ENCODE measurements at regions not wholly inside any gene's neighbourhood (a gene's known extent, or its start where the extent isn't known, plus 50 kb on each side); places are given as distances from the start of the nearest gene placed in this dataset.

DNA sequence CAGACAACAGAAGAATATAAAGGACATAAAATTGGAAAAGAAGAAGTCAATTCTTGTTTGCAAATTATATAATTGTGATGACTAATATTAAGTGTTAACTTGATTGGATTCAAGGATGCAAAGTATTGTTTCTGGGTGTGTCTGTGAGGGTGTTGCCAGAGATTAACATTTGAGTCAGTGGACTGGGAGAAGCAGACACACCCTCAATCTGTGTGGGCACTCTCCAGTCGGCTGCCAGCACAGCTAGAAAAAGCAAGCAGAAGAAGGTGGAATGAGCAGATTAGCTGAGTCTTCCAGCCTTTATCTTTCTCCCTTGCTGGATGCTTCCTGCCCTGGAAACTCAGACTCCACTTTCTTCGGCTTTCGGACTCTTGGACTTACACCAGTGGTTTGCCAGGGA lies 51.7 kb downstream of the UBE2NL start:
- intact Hi-C loops (cut with DNase I), result no loop called here
- DNase-seq, result no peak
- Histone ChIP-seq H3K27me3 (ENCODE audit: insufficient read depth in 3 of 3, low read length in 2 of 3) (no peaks in the 10 kb centered on the region), H3K4me1 (no peaks in the 10 kb centered on the region), H3K9me3 (no peaks in the 10 kb centered on the region), H3K4me3 (no peak overlapping the region), H3K27ac (no peak overlapping the region), H3K36me3 (ENCODE audit: insufficient read depth in 1 of 2, low read depth in 1 of 2) (no peaks in the 10 kb centered on the region)
- WGBS, 3 donors, result 62 to 74% (median 71%) methylated on average over 3 of the region's 3 CpGs
- no peak for ATAC-seq
- TF ChIP-seq CTCF (IDR thresholded peaks at IDR 0.05), result no peak

GRCh38 chrX:143940119-143940518 lies 56.2 kb downstream of the UBE2NL start:
- intact Hi-C loops (cut with DNase I), result no loop called here
- Histone ChIP-seq H3K4me1 (no peaks in the 10 kb centered on the region), H3K36me3 (ENCODE audit: insufficient read depth in 1 of 2, low read depth in 1 of 2) (no peaks in the 10 kb centered on the region), H3K27ac (no peak overlapping the region), H3K27me3 (ENCODE audit: insufficient read depth in 3 of 3, low read length in 2 of 3) (no peaks in the 10 kb centered on the region), H3K4me3 (no peak overlapping the region), H3K9me3 (no peaks in the 10 kb centered on the region)
- no peak for ATAC-seq
- TF ChIP-seq CTCF (IDR thresholded peaks at IDR 0.05), result no peak
- WGBS, 3 donors, result 75 to 88% (median 87%) methylated on average over 5 of the region's 5 CpGs
- DNase-seq, result no peak

DNA sequence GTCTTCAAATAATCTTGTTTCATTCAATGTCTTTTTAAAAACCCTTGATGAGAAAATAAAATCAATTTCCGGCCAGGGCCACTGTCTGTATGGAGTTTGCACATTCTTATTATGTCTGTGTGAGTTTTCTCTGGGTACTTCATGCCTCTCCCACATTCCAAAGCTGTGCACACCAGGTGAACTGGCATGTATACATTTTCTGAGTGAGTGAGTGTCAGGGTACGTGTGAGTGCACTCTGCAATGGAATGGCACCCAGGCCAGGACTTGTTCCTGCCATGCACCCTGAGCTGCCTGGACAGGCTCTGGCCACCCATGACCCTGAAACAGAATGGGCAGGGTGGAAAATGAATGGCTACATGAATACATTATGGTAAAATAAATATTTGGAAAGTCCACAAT lies 61.3 kb downstream of the UBE2NL start:
- no peak overlapping the region for H3K4me3 ChIP-seq
- 57 to 75% (median 66%) methylated on average over 2 of the region's 2 CpGs for WGBS, 3 donors
- intact Hi-C loops (cut with DNase I), result no loop called here
- H3K36me3 ChIP-seq (ENCODE audit: insufficient read depth in 1 of 2, low read depth in 1 of 2), result no peaks in the 10 kb centered on the region
- no peak for TF ChIP-seq CTCF (IDR thresholded peaks at IDR 0.05)
- no peak for DNase-seq
- ATAC-seq, result no peak
- H3K4me1 ChIP-seq, result no peaks in the 10 kb centered on the region
- no peak overlapping the region for H3K27ac ChIP-seq
- H3K27me3 ChIP-seq (ENCODE audit: insufficient read depth in 3 of 3, low read length in 2 of 3), result no peaks in the 10 kb centered on the region
- no peaks in the 10 kb centered on the region for H3K9me3 ChIP-seq

DNA sequence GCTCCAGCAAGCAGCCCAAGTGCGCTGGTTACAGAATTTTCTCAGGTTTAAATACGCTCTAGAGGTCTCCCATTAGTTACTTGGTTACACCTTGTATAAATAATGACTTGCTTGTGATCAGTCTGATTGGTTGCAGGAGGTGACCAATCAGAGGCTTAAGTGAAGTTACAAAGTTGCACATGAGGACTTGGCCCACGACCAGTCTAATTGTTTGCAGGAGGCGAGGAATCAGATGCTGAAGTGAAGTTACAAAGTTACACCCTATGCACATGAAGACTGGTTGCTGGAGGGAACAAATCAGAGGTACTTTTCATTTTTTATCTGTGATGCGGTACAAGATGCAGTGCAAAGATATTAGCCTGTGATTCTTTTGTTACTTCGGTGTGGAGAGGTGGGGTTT lies 80.7 kb downstream of the UBE2NL start:
- no peaks in the 10 kb centered on the region for H3K36me3 ChIP-seq (ENCODE audit: insufficient read depth in 1 of 2, low read depth in 1 of 2)
- no peaks in the 10 kb centered on the region for H3K9me3 ChIP-seq
- no peak for ATAC-seq
- WGBS, 3 donors, result 70 to 85% (median 83%) methylated on average over 6 of the region's 6 CpGs
- no peak overlapping the region for H3K4me3 ChIP-seq
- no peaks in the 10 kb centered on the region for H3K27me3 ChIP-seq (ENCODE audit: insufficient read depth in 3 of 3, low read length in 2 of 3)
- TF ChIP-seq CTCF (IDR thresholded peaks at IDR 0.05), result no peak
- intact Hi-C loops (cut with DNase I), result no loop called here
- no peak for DNase-seq
- no peak overlapping the region for H3K27ac ChIP-seq
- H3K4me1 ChIP-seq, result no peaks in the 10 kb centered on the region

- H3K27ac ChIP-seq, result no peak overlapping the region
- H3K4me1 ChIP-seq, result no peaks in the 10 kb centered on the region
- H3K27me3 ChIP-seq (ENCODE audit: insufficient read depth in 3 of 3, low read length in 2 of 3), result no peaks in the 10 kb centered on the region
- no peaks in the 10 kb centered on the region for H3K36me3 ChIP-seq (ENCODE audit: insufficient read depth in 1 of 2, low read depth in 1 of 2)
- DNase-seq (no peak), ATAC-seq (no peak)
- no peak overlapping the region for H3K4me3 ChIP-seq
- WGBS, 3 donors, result 40 to 60% (median 45%) methylated on average over 4 of the region's 4 CpGs
- intact Hi-C loops (cut with DNase I), result no loop called here
- TF ChIP-seq CTCF (IDR thresholded peaks at IDR 0.05), result no peak
- no peaks in the 10 kb centered on the region for H3K9me3 ChIP-seq
Observed at GRCh38 chrX:143988356-143988755, 104.5 kb downstream of the UBE2NL start.

Data from psoas muscle (tissue), 7 donors.